Epithelial cell of proximal tubule (primary cell): ENCODE measurements at regions not wholly inside any gene's neighbourhood (a gene's known extent, or its start where the extent isn't known, plus 50 kb on each side); places are given as distances from the start of the nearest gene placed in this dataset.
A peak's percentile ranks its signal among the peaks of the same experiment; 100 is the strongest.

Experiments
- DNase-seq: peaks from one replicate; pipeline ENCODE4 v3.0.0-alpha.2; 2011; ENCODE audit warnings: low read depth
- H3K4me3 ChIP-seq: 2 replicates; pipeline ENCODE4 v1.5.1; 2011; ENCODE audit warnings: low read depth, mild to moderate bottlenecking, low read length
- TF ChIP-seq, protein P1 (sequence below): conservative IDR thresholded peaks from 2 replicates; pipeline ENCODE4 v1.5.1; 2012; ENCODE audit warnings: low read depth, mild to moderate bottlenecking, low read length

DNA sequence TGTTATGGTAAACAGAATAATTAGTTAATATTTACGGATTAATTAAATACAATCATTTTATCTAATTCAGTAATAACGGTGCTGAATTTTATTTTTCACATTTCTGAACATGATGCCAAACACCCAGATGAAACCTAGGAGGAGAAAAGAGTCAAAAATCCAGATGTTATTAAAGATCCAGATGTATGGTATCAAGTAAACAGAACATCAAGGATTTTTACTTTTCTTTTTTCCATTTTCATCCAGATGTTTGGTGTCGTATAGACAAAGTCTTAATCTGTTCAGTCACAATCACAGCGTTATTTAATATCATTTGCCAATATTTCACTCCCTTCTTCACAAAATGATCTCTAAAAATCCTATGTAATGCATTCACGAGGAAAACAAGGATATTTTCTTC, 64.0 kb upstream of the NR2F2 start:
- DNase-seq, result no peak
- no peak overlapping the region for H3K4me3 ChIP-seq
- TF ChIP-seq, protein P1, sequence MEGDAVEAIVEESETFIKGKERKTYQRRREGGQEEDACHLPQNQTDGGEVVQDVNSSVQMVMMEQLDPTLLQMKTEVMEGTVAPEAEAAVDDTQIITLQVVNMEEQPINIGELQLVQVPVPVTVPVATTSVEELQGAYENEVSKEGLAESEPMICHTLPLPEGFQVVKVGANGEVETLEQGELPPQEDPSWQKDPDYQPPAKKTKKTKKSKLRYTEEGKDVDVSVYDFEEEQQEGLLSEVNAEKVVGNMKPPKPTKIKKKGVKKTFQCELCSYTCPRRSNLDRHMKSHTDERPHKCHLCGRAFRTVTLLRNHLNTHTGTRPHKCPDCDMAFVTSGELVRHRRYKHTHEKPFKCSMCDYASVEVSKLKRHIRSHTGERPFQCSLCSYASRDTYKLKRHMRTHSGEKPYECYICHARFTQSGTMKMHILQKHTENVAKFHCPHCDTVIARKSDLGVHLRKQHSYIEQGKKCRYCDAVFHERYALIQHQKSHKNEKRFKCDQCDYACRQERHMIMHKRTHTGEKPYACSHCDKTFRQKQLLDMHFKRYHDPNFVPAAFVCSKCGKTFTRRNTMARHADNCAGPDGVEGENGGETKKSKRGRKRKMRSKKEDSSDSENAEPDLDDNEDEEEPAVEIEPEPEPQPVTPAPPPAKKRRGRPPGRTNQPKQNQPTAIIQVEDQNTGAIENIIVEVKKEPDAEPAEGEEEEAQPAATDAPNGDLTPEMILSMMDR, result no peak

DNA sequence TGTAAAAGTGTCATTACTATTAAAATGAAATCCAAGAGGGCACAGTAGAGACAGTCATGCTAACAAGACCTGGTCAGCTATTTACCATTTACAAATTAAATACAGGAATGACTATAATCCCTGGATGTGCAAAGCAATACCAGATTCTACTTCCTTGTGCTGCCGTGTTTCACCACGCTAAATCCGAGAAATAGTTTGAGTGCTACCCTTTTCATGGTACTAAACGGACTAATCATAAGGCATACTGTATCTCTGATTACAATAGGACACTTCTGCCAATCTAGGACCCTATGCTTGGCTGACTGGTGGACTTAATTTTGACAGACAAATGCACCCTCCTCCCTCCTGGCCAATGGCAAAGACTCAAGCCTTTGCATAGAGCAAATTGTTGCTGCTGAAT, 63.0 kb upstream of the NR2F2 start:
- no peak overlapping the region for H3K4me3 ChIP-seq
- TF ChIP-seq, protein P1, result no peak
- no peak for DNase-seq

DNA sequence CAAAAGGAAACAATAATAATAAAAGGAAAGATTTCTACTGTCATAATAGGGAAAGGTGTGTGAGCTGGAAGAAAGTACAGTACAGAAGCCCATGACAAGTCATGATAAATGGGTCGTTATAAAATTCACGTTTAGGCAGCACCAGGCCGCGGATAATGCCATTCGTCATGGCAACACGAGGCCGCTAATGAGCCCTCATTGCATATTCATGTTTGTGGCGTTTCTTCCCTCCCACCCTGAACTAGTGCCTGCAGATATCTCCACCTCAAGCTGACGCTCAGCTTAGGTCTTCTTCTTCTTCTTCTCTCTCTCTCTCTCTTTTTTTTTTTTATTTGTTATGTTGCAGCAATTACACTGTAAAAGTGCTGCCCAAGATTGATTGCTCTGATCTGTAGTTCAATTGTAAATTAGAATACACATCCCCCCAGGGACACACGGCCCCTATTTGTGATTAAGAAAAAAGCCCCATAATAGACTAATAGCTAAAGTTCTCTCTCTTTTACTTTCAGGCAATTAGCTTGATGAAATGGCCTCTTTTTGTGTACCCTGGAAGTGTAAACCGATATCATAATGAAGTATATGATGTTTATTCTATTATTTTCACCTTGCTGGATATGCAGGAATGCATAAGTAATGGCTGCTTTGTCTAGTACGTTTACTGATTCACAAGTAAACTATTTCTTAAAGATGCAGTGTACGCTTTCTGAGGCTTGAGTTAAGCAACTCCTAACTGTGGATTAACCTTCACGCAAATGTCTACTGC, 61.9 kb upstream of the NR2F2 start:
- no peak for DNase-seq
- TF ChIP-seq, protein P1, result no peak
- H3K4me3 ChIP-seq, result no peak overlapping the region

DNA sequence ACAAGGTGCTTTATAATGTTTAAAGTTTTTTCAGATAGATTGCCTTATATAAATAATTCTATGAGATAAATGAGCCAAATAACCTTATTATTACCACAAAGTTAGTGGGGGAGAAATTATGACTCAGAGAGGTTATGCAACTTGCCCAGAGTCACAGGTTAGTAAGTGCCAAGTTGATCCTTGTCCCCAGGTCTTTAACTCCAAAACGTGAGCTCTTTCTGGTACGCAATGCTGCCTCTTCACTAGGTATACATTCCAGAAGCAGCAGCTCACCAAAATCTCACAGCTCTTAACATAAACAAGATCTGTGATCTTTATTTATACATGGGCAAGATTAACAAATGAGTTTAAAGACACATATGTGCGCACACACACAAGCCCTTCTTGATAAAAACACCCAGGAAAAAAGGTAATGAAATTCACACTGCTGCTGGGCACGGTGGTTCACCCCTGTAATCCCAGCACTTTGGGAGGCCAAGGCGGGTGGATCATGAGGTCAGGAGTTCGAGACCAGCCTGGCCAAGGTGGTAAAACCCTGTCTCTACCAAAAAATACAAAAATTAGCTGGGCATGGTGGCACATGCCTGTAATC, 59.8 kb upstream of the NR2F2 start:
- no peak overlapping the region for H3K4me3 ChIP-seq
- no peak for DNase-seq
- TF ChIP-seq, protein P1, result no peak

DNA sequence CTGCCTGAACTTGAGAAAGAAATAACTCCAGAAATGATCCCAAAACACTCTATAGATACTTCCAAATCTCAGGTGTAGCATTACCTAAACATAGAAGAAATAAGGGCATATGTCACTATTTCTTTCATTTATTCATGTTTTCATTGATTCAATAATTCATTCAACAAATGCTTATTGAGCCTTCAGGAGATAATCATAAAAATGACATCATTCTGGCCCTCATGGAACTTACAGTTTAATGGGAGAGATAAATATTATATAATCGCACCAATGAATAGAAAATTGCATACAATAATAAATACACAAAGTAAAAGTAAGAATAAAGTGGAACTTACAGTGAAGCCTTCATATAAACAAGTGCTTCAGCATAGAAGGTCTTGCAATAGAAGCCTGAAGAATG, 58.1 kb upstream of the NR2F2 start:
- TF ChIP-seq, protein P1, result no peak
- H3K4me3 ChIP-seq, result no peak overlapping the region
- DNase-seq, result no peak

DNA sequence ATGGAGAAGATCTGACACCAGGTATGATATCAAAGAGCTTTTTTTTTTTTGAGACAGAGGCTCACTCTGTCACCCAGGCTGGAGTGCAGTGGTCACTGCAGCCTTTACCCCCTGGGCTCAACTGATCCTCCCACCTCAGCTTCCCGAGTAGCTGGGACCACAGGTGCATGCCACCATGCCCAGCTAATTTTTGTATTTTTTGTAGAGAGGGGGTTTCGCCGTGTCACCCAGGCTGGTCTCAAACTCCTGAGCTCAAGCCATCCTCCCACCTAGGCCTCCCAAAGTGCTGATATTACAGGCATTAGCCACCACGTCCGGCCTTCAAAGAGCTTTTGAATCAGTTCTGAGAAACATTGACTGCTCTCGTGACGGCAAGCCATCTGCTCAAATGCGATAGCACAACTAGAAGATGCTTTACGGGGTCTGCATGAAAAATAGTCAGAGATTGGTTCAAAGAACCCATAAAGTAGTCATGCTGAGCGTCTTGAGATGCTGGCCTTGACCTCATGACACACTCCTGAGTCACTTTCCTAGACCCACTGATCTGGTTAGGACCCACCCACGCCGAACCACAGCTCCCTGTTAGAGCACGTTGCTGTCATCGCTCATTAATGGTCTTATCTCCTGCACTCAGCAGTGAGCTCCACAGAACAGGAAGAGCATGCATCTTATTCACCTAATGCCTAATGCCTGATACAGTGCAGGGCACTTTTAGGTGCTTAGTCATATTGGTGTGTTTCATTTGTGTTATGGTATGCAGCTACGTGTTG, 57.0 kb upstream of the NR2F2 start:
- no peak overlapping the region for H3K4me3 ChIP-seq
- TF ChIP-seq, protein P1, result no peak
- peak; percentile 88 for DNase-seq

DNA sequence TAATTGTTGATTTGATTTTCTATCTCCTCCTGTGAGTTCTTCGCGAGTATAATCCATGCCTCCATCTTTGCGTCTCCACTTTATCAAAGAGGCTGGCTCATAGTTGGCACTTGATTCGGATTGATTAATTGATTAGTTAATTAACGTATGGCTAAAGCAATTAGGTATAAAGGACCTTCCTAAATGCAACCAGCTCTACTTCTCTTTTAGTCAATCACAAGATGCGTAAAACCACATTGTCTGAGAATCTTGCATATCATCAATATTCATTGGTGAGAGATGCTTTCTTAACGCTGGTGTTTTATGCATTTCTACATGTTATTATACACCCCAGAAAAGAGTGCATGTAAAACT, 56.4 kb upstream of the NR2F2 start:
- DNase-seq, result no peak
- no peak overlapping the region for H3K4me3 ChIP-seq

More for the DNA sequence above, 56.4 kb upstream of the NR2F2 start:
- TF ChIP-seq, protein P1, result no peak
